Mesendoderm (in vitro differentiated cells): ENCODE measurements at regions not wholly inside any gene's neighbourhood (a gene's known extent, or its start where the extent isn't known, plus 50 kb on each side); places are given as distances from the start of the nearest gene placed in this dataset.
"Not testable (repeated sequence)": the region's sequence is repeated elsewhere in the genome, so short reads cannot be mapped to it uniquely, and the experiment has no call there.

Source experiments
- DNase-seq: peaks from one replicate; pipeline ENCODE4 v3.0.0; 2013
- H2AK5ac ChIP-seq: 2 replicates; pipeline ENCODE4 v1.6.1; 2013; ENCODE audit warnings: low read length, inconsistent platforms
- H2BK120ac ChIP-seq: 2 replicates; pipeline ENCODE4 v1.6.1; 2013; ENCODE audit warnings: low read depth, mild to moderate bottlenecking, low read length, moderate library complexity, mixed read lengths
- H2BK15ac ChIP-seq: replicated peaks from 2 replicates; pipeline ENCODE4 v1.6.1; 2013; ENCODE audit warnings: low read depth, mild to moderate bottlenecking, moderate library complexity
- H2BK5ac ChIP-seq: 2 replicates; pipeline ENCODE4 v1.6.1; 2013; ENCODE audit warnings: low read length, inconsistent platforms
- H3K18ac ChIP-seq: 2 replicates; pipeline ENCODE4 v1.6.1; 2013; ENCODE audit warnings: mild to moderate bottlenecking, low read length, mixed read lengths
- H3K23ac ChIP-seq: one replicate; pipeline ENCODE4 v1.6.1; 2013; ENCODE audit warnings: low read length
- H3K27ac ChIP-seq: 2 replicates; pipeline ENCODE4 v1.5.1; 2013; ENCODE audit warnings: low read depth, mild to moderate bottlenecking, inconsistent platforms, low read length, moderate library complexity
- H3K27me3 ChIP-seq: 2 replicates; pipeline ENCODE4 v1.6.1; 2013; ENCODE audit warnings: low read length, control low read depth, mild to moderate bottlenecking, inconsistent platforms; ENCODE audit not compliant: insufficient read depth, poor library complexity
- H3K36me3 ChIP-seq: 2 replicates; pipeline ENCODE4 v1.6.1; 2013; ENCODE audit warnings: low read length, inconsistent platforms; ENCODE audit not compliant: control insufficient read depth, insufficient read depth
- H3K4ac ChIP-seq: one replicate; pipeline ENCODE4 v1.6.1; 2013; ENCODE audit warnings: low read depth, mild to moderate bottlenecking, low read length, moderate library complexity
- H3K4me1 ChIP-seq: 2 replicates; pipeline ENCODE4 v1.6.1; 2013; ENCODE audit warnings: low read depth, low read length, inconsistent platforms; ENCODE audit not compliant: control insufficient read depth
- H3K4me2 ChIP-seq: 2 replicates; pipeline ENCODE4 v1.6.1; 2013; ENCODE audit warnings: low read length
- H3K4me3 ChIP-seq: 2 replicates; pipeline ENCODE4 v1.5.1; 2013; ENCODE audit warnings: mild to moderate bottlenecking, low read length
- H3K56ac ChIP-seq: one replicate; pipeline ENCODE4 v1.6.1; 2013; ENCODE audit warnings: low read length
- H3K79me1 ChIP-seq: 2 replicates; pipeline ENCODE4 v1.6.1; 2013; ENCODE audit warnings: low read length, inconsistent platforms
- H3K79me2 ChIP-seq: 2 replicates; pipeline ENCODE4 v1.6.1; 2013; ENCODE audit warnings: mild to moderate bottlenecking, low read length; ENCODE audit not compliant: control insufficient read depth, insufficient read depth
- H3K9ac ChIP-seq: 2 replicates; pipeline ENCODE4 v1.6.1; 2013; ENCODE audit warnings: low read length, inconsistent platforms
- H4K5ac ChIP-seq: one replicate; pipeline ENCODE4 v1.6.1; 2013; ENCODE audit warnings: low read length
- H4K8ac ChIP-seq: one replicate; pipeline ENCODE4 v1.6.1; 2013; ENCODE audit warnings: low read depth, mild to moderate bottlenecking, control low read depth, low read length, moderate library complexity
- WGBS: extraction: QIAGEN DNeasy Blood & Tissue Kit; methylation state at CpG from one replicate; pipeline ENCODE4 v1.1.7; 2013; ENCODE audit warnings: low lambda C conversion rate, missing lambda C conversion rate; ENCODE audit not compliant: insufficient coverage; ENCODE audit errors: extremely low coverage; 5-methylcytosine and 5-hydroxymethylcytosine counted together

GRCh38 chr7:47183862-47184590, 397.9 kb downstream of the TNS3 start:
- Histone ChIP-seq H3K27ac (no peak overlapping the region), H4K8ac (no peak overlapping the region), H3K56ac (no peak overlapping the region), H3K4me2 (no peak overlapping the region), H3K79me2 (no peaks in the 10 kb centered on the region), H3K36me3 (no peaks in the 10 kb centered on the region), H3K79me1 (no peaks in the 10 kb centered on the region), H3K9ac (no peak overlapping the region), H3K18ac (no peak overlapping the region), H2BK15ac (no peak overlapping the region), H4K5ac (no peak overlapping the region), H2AK5ac (no peak overlapping the region), H2BK120ac (no peak overlapping the region), H3K4ac (no peak overlapping the region), H3K4me3 (no peak overlapping the region), H3K27me3 (no peaks in the 10 kb centered on the region), H2BK5ac (no peak overlapping the region), H3K23ac (no peak overlapping the region), H3K4me1 (no peaks in the 10 kb centered on the region)
- WGBS, result no CpG with 5 or more reads among the region's 12 CpGs
- no peak for DNase-seq

- Histone ChIP-seq H4K8ac (no peak overlapping the region), H3K56ac (no peak overlapping the region), H3K79me1 (no peaks in the 10 kb centered on the region), H3K4ac (no peak overlapping the region), H2AK5ac (no peak overlapping the region), H4K5ac (no peak overlapping the region), H3K27ac (no peak overlapping the region), H3K36me3 (no peaks in the 10 kb centered on the region), H3K27me3 (no peaks in the 10 kb centered on the region), H3K4me2 (no peak overlapping the region), H3K18ac (no peak overlapping the region), H3K4me1 (no peaks in the 10 kb centered on the region), H3K9ac (no peak overlapping the region), H2BK15ac (no peak overlapping the region), H3K4me3 (no peak overlapping the region), H3K23ac (no peak overlapping the region), H3K79me2 (no peaks in the 10 kb centered on the region), H2BK120ac (no peak overlapping the region), H2BK5ac (no peak overlapping the region)
- no peak for DNase-seq
- no CpG with 5 or more reads among the region's 4 CpGs for WGBS
Measured at GRCh38 chr7:47181746-47182361, 400.1 kb downstream of the TNS3 start.

GRCh38 chr7:47180516-47180826, 401.4 kb downstream of the TNS3 start:
- Histone ChIP-seq H3K4ac (no peak overlapping the region), H3K27ac (no peak overlapping the region), H3K79me1 (no peaks in the 10 kb centered on the region), H2BK5ac (no peak overlapping the region), H3K79me2 (no peaks in the 10 kb centered on the region), H3K56ac (no peak overlapping the region), H3K9ac (no peak overlapping the region), H3K4me3 (no peak overlapping the region), H4K5ac (no peak overlapping the region), H2BK120ac (no peak overlapping the region), H3K27me3 (no peaks in the 10 kb centered on the region), H3K18ac (no peak overlapping the region), H3K36me3 (no peaks in the 10 kb centered on the region), H2AK5ac (no peak overlapping the region), H4K8ac (no peak overlapping the region), H2BK15ac (no peak overlapping the region), H3K4me1 (no peaks in the 10 kb centered on the region), H3K23ac (no peak overlapping the region), H3K4me2 (no peak overlapping the region)
- WGBS, result no CpG with 5 or more reads among the region's 3 CpGs
- DNase-seq, result no peak

GRCh38 chr7:47179812-47180515, 401.9 kb downstream of the TNS3 start:
- no peak overlapping the region for H3K18ac ChIP-seq
- H3K79me1 ChIP-seq, result no peaks in the 10 kb centered on the region
- H2BK120ac ChIP-seq, result no peak overlapping the region
- H3K4ac ChIP-seq, result no peak overlapping the region
- no CpG with 5 or more reads among the region's 8 CpGs for WGBS
- no peak overlapping the region for H2BK5ac ChIP-seq
- no peaks in the 10 kb centered on the region for H3K27me3 ChIP-seq
- peak; percentile 63 for DNase-seq
- H3K9ac ChIP-seq, result no peak overlapping the region
- no peak overlapping the region for H3K4me2 ChIP-seq
- no peaks in the 10 kb centered on the region for H3K79me2 ChIP-seq
- H4K5ac ChIP-seq, result no peak overlapping the region
- H3K23ac ChIP-seq, result no peak overlapping the region
- H3K56ac ChIP-seq, result no peak overlapping the region
- no peak overlapping the region for H3K4me3 ChIP-seq
- H2AK5ac ChIP-seq, result no peak overlapping the region
- H4K8ac ChIP-seq, result no peak overlapping the region
- H3K36me3 ChIP-seq, result no peaks in the 10 kb centered on the region
- no peak overlapping the region for H2BK15ac ChIP-seq
- H3K4me1 ChIP-seq, result no peaks in the 10 kb centered on the region
- H3K27ac ChIP-seq, result no peak overlapping the region

- not testable (repeated sequence) for H3K4me2 ChIP-seq, H3K79me1 ChIP-seq, H3K4me1 ChIP-seq, DNase-seq, H3K27ac ChIP-seq, H3K9ac ChIP-seq, H3K4me3 ChIP-seq, H3K23ac ChIP-seq, H3K79me2 ChIP-seq, H3K56ac ChIP-seq, H2AK5ac ChIP-seq, H4K5ac ChIP-seq, H2BK120ac ChIP-seq, H2BK15ac ChIP-seq, H4K8ac ChIP-seq, H3K4ac ChIP-seq, H3K18ac ChIP-seq, H3K36me3 ChIP-seq, H3K27me3 ChIP-seq, H2BK5ac ChIP-seq
- no CpG with 5 or more reads among the region's 7 CpGs for WGBS
Measured at GRCh38 chr7:47172602-47173539, 409.0 kb downstream of the TNS3 start.
